PC-9 (cell line): ENCODE measurements at regions not wholly inside any gene's neighbourhood (a gene's known extent, or its start where the extent isn't known, plus 50 kb on each side); places are given as distances from the start of the nearest gene placed in this dataset.

ENCODE experiments used
- EZH2 ChIP-seq: fragments of 200-600 bp; sonication (generic); IDR thresholded peaks from 2 replicates; pipeline ENCODE4 v1.8.0; 2017; ENCODE audit warnings: antibody characterized with exemption, low read depth
- TF ChIP-seq, protein P1 (sequence below): fragments of 200-600 bp; sonication (generic); conservative IDR thresholded peaks from 2 replicates; pipeline ENCODE4 v1.6.1; 2017; ENCODE audit warnings: mixed run types, antibody characterized with exemption, mild to moderate bottlenecking, moderate library complexity

DNA sequence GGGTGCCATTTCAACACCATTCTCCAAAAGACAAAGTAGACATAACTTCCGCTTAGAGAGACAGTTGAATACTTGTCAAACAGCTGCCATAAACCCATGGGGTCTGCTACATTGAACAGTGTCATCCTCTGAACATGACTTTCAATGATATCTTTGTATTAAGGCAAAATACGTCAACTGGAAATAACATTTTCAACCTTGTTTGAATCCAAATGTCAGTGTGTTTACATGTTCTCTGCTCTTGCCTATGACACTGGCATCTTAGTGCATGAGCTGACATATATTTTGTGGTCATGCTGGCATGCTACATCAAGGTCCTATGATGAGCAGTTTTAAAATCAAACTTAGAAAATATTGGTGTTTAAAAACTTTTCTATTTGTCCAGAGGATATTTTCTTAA is 1548.1 kb upstream of the LRRTM1 start:
- TF ChIP-seq, protein P1, sequence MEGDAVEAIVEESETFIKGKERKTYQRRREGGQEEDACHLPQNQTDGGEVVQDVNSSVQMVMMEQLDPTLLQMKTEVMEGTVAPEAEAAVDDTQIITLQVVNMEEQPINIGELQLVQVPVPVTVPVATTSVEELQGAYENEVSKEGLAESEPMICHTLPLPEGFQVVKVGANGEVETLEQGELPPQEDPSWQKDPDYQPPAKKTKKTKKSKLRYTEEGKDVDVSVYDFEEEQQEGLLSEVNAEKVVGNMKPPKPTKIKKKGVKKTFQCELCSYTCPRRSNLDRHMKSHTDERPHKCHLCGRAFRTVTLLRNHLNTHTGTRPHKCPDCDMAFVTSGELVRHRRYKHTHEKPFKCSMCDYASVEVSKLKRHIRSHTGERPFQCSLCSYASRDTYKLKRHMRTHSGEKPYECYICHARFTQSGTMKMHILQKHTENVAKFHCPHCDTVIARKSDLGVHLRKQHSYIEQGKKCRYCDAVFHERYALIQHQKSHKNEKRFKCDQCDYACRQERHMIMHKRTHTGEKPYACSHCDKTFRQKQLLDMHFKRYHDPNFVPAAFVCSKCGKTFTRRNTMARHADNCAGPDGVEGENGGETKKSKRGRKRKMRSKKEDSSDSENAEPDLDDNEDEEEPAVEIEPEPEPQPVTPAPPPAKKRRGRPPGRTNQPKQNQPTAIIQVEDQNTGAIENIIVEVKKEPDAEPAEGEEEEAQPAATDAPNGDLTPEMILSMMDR = no peak
- no peak for TF ChIP-seq EZH2
